Uterus (tissue), 2 donors: ENCODE measurements at regions not wholly inside any gene's neighbourhood (a gene's known extent, or its start where the extent isn't known, plus 50 kb on each side); places are given as distances from the start of the nearest gene placed in this dataset.

Experiments used
- CTCF ChIP-seq, 4 experiments: fragments of 200-600 bp in 2 of 4; fragments of 450-650 bp in 2 of 4; sonication (generic) in 2 of 4; IDR thresholded peaks; one replicate each; pipeline ENCODE4 v1.5.1; 2016 to 2019; ENCODE audit warnings: antibody characterized with exemption in 4 of 4, mild to moderate bottlenecking in 2 of 4, moderate library complexity in 1 of 4
- POLR2A ChIP-seq, 2 donors: fragments of 450-650 bp; IDR thresholded peaks; one replicate each; pipeline ENCODE4 v1.6.1; 2016; ENCODE audit warnings: antibody characterized with exemption in 2 of 2, mild to moderate bottlenecking in 1 of 2, moderate library complexity in 1 of 2

- TF ChIP-seq POLR2A (IDR thresholded peaks at IDR 0.05): no peak
- TF ChIP-seq CTCF (IDR thresholded peaks at IDR 0.05): no peak
These were observed 81.1 kb upstream of the AADAT start for GRCh38 chr4:170170861-170171260.
